ENCODE measurements at regions not wholly inside any gene's neighbourhood (a gene's known extent, or its start where the extent isn't known, plus 50 kb on each side); places are given as distances from the start of the nearest gene placed in this dataset.

DNA sequence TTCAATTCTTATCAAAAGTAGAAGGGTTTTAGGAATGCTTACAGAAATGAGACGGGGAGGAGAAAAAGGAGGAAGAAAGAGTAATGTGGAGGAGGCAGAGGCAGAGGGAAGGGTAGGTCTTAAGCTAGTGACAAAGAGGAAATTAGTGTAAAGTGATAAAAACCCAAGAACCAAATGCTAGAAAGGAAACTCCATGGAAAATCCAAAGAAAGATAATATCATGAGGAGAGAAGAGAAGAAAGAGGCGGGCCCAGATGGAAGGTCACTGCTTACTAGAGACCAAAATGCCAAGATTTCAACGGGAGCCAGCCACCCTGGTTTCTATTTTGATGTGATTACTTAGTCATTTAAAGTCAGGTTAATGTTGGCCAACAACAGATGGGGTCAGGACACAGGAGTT, 68.6 kb upstream of the IL12B start:
- no peak for DNase-seq (ENCODE audit: low spot score)
- H3K4me3 ChIP-seq (ENCODE audit: severe bottlenecking) = no peak overlapping the region
- H3K27me3 ChIP-seq (ENCODE audit: insufficient read depth, poor library complexity, severe bottlenecking) = no peaks in the 10 kb centered on the region
- no peaks in the 10 kb centered on the region for H3K4me1 ChIP-seq (ENCODE audit: insufficient read depth, poor library complexity, severe bottlenecking)
- no peak for ATAC-seq (ENCODE audit: low read depth)
- no peak overlapping the region for H3K27ac ChIP-seq (ENCODE audit: poor library complexity, severe bottlenecking)
- H3K36me3 ChIP-seq (ENCODE audit: low read depth) = no peaks in the 10 kb centered on the region
- no peaks in the 10 kb centered on the region for H3K9me3 ChIP-seq (ENCODE audit: severe bottlenecking)
- TF ChIP-seq, protein P1, sequence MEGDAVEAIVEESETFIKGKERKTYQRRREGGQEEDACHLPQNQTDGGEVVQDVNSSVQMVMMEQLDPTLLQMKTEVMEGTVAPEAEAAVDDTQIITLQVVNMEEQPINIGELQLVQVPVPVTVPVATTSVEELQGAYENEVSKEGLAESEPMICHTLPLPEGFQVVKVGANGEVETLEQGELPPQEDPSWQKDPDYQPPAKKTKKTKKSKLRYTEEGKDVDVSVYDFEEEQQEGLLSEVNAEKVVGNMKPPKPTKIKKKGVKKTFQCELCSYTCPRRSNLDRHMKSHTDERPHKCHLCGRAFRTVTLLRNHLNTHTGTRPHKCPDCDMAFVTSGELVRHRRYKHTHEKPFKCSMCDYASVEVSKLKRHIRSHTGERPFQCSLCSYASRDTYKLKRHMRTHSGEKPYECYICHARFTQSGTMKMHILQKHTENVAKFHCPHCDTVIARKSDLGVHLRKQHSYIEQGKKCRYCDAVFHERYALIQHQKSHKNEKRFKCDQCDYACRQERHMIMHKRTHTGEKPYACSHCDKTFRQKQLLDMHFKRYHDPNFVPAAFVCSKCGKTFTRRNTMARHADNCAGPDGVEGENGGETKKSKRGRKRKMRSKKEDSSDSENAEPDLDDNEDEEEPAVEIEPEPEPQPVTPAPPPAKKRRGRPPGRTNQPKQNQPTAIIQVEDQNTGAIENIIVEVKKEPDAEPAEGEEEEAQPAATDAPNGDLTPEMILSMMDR (IDR thresholded peaks at IDR 0.05; ENCODE audit: poor library complexity, severe bottlenecking) = no peak

DNA sequence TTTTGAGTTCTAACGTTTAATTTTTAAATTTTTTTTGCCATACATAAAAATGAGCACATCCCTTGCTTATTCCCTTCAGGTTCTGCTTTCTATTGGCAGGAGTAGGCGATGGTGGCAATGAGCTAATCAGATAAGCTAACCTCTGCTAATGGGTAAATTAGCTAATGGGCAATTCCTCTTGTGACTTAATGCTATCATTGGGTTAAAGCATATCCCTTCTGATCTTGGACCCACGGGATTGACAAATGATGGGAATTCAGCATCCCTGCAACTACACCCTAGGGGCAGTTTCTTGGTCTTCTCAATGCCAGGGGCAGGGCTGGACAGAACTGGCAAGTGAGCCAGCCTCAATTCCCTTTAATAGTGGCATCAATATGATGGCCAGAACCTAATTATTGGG, 70.2 kb upstream of the IL12B start:
- H3K4me3 ChIP-seq (ENCODE audit: severe bottlenecking) = no peak overlapping the region
- DNase-seq (ENCODE audit: low spot score) = no peak
- H3K27me3 ChIP-seq (ENCODE audit: insufficient read depth, poor library complexity, severe bottlenecking) = no peaks in the 10 kb centered on the region
- H3K9me3 ChIP-seq (ENCODE audit: severe bottlenecking) = no peaks in the 10 kb centered on the region
- TF ChIP-seq, protein P1 (IDR thresholded peaks at IDR 0.05; ENCODE audit: poor library complexity, severe bottlenecking) = no peak
- ATAC-seq (ENCODE audit: low read depth) = no peak
- no peaks in the 10 kb centered on the region for H3K4me1 ChIP-seq (ENCODE audit: insufficient read depth, poor library complexity, severe bottlenecking)
- no peaks in the 10 kb centered on the region for H3K36me3 ChIP-seq (ENCODE audit: low read depth)
- no peak overlapping the region for H3K27ac ChIP-seq (ENCODE audit: poor library complexity, severe bottlenecking)

DNA sequence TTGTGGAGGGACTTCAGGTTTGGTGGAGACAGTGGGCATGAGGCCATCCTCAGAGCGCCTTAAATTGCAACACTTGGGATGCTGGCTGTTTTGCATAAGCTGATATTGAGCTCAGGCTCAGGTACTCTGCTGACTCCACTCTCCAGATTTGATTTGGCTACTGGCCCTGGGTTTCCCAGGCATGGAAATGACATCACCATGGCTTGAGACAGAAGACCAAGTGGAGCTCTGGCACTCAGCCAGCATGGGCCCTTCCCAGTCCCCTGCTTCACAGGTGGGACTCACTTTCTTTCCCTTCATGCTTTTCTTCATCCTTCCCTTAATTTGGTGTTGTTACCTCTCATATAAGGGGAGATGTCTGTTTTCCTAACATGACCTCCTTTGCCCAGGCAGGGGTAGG, 72.0 kb upstream of the IL12B start:
- DNase-seq (ENCODE audit: low spot score) = no peak

DNA sequence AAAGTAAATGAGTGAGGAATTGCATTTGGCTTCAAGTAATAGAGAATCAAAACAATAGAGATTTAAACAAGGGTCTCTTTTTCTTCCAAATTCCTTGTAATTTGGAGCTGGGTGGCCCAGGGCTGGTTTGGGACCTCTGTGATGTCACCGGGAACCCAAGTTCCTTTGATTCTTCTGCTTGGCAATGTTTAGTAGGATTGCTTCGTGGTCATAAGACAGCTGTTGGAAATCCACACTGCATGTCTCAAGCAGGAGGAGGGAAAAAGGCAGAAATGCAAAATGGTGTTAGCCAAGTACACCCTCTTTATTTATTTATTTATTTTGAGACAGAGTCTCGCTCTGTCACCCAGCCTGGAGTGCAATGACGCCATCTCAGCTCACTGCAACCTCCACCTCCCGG, 72.6 kb upstream of the IL12B start:
- ATAC-seq (ENCODE audit: low read depth) = no peak
- TF ChIP-seq, protein P1 (IDR thresholded peaks at IDR 0.05; ENCODE audit: poor library complexity, severe bottlenecking) = no peak
- H3K4me1 ChIP-seq (ENCODE audit: insufficient read depth, poor library complexity, severe bottlenecking) = no peaks in the 10 kb centered on the region

More for the DNA sequence above, 72.0 kb upstream of the IL12B start:
- peak; percentile 25; the same call in 1 of the 3 replicates for ATAC-seq (ENCODE audit: low read depth)
- Histone ChIP-seq H3K36me3 (ENCODE audit: low read depth) (no peaks in the 10 kb centered on the region), H3K27ac (ENCODE audit: poor library complexity, severe bottlenecking) (no peak overlapping the region), H3K27me3 (ENCODE audit: insufficient read depth, poor library complexity, severe bottlenecking) (no peaks in the 10 kb centered on the region), H3K4me3 (ENCODE audit: severe bottlenecking) (no peak overlapping the region), H3K4me1 (ENCODE audit: insufficient read depth, poor library complexity, severe bottlenecking) (no peaks in the 10 kb centered on the region), H3K9me3 (ENCODE audit: severe bottlenecking) (no peaks in the 10 kb centered on the region)
- TF ChIP-seq, protein P1 (IDR thresholded peaks at IDR 0.05; ENCODE audit: poor library complexity, severe bottlenecking) = no peak

DNA sequence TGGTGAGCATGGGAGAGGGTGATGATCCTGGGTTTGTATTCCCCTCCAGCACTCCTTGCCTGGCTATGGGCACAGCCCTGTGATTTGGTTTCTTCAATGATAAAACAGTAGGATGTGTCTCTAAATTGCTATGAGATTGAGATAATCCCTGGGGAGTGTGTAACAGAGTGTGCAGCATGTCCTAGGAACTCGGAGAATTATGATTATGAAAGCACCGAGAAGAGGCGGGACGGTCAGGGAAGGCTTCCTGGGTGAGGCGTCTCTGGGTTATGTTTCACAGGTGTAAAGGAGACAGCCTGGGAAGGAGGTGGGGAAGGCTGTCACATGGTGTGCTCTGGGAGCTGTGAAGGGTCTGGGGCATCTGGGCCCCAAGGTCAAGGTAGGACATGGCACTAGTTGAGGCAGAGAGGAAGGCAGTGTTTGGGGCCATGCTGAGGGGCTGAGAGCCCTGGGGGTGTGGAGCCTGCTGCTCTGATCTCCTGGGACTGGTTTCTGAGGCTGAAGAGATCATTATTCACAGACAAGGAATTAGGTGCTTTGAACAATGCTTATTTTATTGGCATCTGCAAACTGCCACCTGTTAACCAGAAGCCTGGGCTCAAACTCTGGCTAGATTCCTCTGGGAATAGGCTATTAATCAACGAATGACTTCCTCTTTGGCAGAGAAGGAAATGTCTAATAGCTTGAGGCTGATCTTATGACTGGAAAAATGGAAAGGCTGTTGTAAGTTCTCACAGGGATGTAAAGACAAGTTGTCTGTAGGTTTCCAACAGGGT, 73.8 kb upstream of the IL12B start:
- Histone ChIP-seq H3K27me3 (ENCODE audit: insufficient read depth, poor library complexity, severe bottlenecking) (no peaks in the 10 kb centered on the region), H3K27ac (ENCODE audit: poor library complexity, severe bottlenecking) (no peak overlapping the region), H3K9me3 (ENCODE audit: severe bottlenecking) (no peaks in the 10 kb centered on the region), H3K4me1 (ENCODE audit: insufficient read depth, poor library complexity, severe bottlenecking) (no peaks in the 10 kb centered on the region), H3K36me3 (ENCODE audit: low read depth) (no peaks in the 10 kb centered on the region), H3K4me3 (ENCODE audit: severe bottlenecking) (no peak overlapping the region)
- DNase-seq (ENCODE audit: low spot score) (no peak), ATAC-seq (ENCODE audit: low read depth) (peak; percentile 35; the same call in 1 of the 3 replicates)
- TF ChIP-seq, protein P1 (IDR thresholded peaks at IDR 0.05; ENCODE audit: poor library complexity, severe bottlenecking) = no peak

More for the DNA sequence above, 72.6 kb upstream of the IL12B start:
- no peak overlapping the region for H3K4me3 ChIP-seq (ENCODE audit: severe bottlenecking)
- H3K9me3 ChIP-seq (ENCODE audit: severe bottlenecking) = no peaks in the 10 kb centered on the region
- H3K36me3 ChIP-seq (ENCODE audit: low read depth) = no peaks in the 10 kb centered on the region
- no peak overlapping the region for H3K27ac ChIP-seq (ENCODE audit: poor library complexity, severe bottlenecking)
- H3K27me3 ChIP-seq (ENCODE audit: insufficient read depth, poor library complexity, severe bottlenecking) = no peaks in the 10 kb centered on the region
- no peak for DNase-seq (ENCODE audit: low spot score)
